Nephron (organoid): ENCODE measurements at regions not wholly inside any gene's neighbourhood (a gene's known extent, or its start where the extent isn't known, plus 50 kb on each side); places are given as distances from the start of the nearest gene placed in this dataset.

Source experiments
- H3K27ac Mint-ChIP-seq, 3 experiments: 2 replicates each; pipeline ENCODE4 v1.8.0; 2020; ENCODE audit warnings: mixed read lengths in 3 of 3, mild to moderate bottlenecking in 2 of 3, moderate library complexity in 1 of 3
- H3K27me3 Mint-ChIP-seq: 2 replicates; pipeline ENCODE4 v1.8.0; 2021; ENCODE audit warnings: low read depth, mild to moderate bottlenecking, moderate library complexity, mixed read lengths
- H3K36me3 Mint-ChIP-seq: 2 replicates; pipeline ENCODE4 v1.8.0; 2020; ENCODE audit warnings: low read depth, mixed read lengths
- H3K4me1 Mint-ChIP-seq: 2 replicates; pipeline ENCODE4 v1.8.0; 2020; ENCODE audit warnings: mixed read lengths
- H3K4me3 Mint-ChIP-seq, 3 experiments: 2 replicates each; pipeline ENCODE4 v1.8.0; 2020; ENCODE audit warnings: mild to moderate bottlenecking in 3 of 3, mixed read lengths in 3 of 3, moderate library complexity in 2 of 3
- H3K9me3 Mint-ChIP-seq: 2 replicates; pipeline ENCODE4 v1.8.0; 2020; ENCODE audit warnings: mixed read lengths
- CTCF ChIP-seq, 3 experiments: fragments of 200-600 bp; sonication (generic); IDR thresholded peaks; one replicate each; pipeline ENCODE4 v1.5.0; 2021; ENCODE audit warnings: antibody characterized with exemption in 3 of 3; ENCODE audit not compliant: unreplicated experiment in 3 of 3

GRCh38 chr2:3914241-3914640 is 210.9 kb downstream of the DCDC2C start:
- TF ChIP-seq CTCF (IDR thresholded peaks at IDR 0.05; ENCODE audit: unreplicated experiment in 3 of 3): no peak
- Mint-ChIP-seq H3K4me1 (peaks cover 14% of the 10 kb centered on the region), H3K36me3 (no peaks in the 10 kb centered on the region), H3K4me3 (no peak overlapping the region), H3K9me3 (peaks cover 14% of the 10 kb centered on the region), H3K27me3 (peaks cover 23% of the 10 kb centered on the region), H3K27ac (no peak overlapping the region)

GRCh38 chr2:3927031-3927430 is 223.7 kb downstream of the DCDC2C start:
- H3K36me3 Mint-ChIP-seq: no peaks in the 10 kb centered on the region
- no peak for TF ChIP-seq CTCF (IDR thresholded peaks at IDR 0.05; ENCODE audit: unreplicated experiment in 3 of 3)
- H3K4me1 Mint-ChIP-seq: no peaks in the 10 kb centered on the region
- H3K4me3 Mint-ChIP-seq: no peak overlapping the region
- H3K27ac Mint-ChIP-seq: no peak overlapping the region
- H3K9me3 Mint-ChIP-seq: peaks cover 2% of the 10 kb centered on the region
- peaks cover 7% of the 10 kb centered on the region for H3K27me3 Mint-ChIP-seq

GRCh38 chr2:3929374-3929773 is 226.0 kb downstream of the DCDC2C start:
- Mint-ChIP-seq H3K27ac (no peak overlapping the region), H3K9me3 (peaks cover 15% of the 10 kb centered on the region), H3K4me3 (no peak overlapping the region), H3K36me3 (no peaks in the 10 kb centered on the region), H3K4me1 (no peaks in the 10 kb centered on the region), H3K27me3 (no peaks in the 10 kb centered on the region)
- TF ChIP-seq CTCF (IDR thresholded peaks at IDR 0.05; ENCODE audit: unreplicated experiment in 3 of 3): no peak

- H3K36me3 Mint-ChIP-seq: no peaks in the 10 kb centered on the region
- no peak overlapping the region for H3K4me3 Mint-ChIP-seq
- no peak overlapping the region for H3K27ac Mint-ChIP-seq
- no peaks in the 10 kb centered on the region for H3K27me3 Mint-ChIP-seq
- H3K9me3 Mint-ChIP-seq: peaks cover 17% of the 10 kb centered on the region
- H3K4me1 Mint-ChIP-seq: no peaks in the 10 kb centered on the region
- no peak for TF ChIP-seq CTCF (IDR thresholded peaks at IDR 0.05; ENCODE audit: unreplicated experiment in 3 of 3)
Observed at GRCh38 chr2:3930246-3930645, 226.9 kb downstream of the DCDC2C start.

- no peak for TF ChIP-seq CTCF (IDR thresholded peaks at IDR 0.05; ENCODE audit: unreplicated experiment in 3 of 3)
- no peaks in the 10 kb centered on the region for H3K36me3 Mint-ChIP-seq
- H3K4me3 Mint-ChIP-seq: no peak overlapping the region
- peaks cover 32% of the 10 kb centered on the region for H3K9me3 Mint-ChIP-seq
- peaks cover 9% of the 10 kb centered on the region for H3K27me3 Mint-ChIP-seq
- no peak overlapping the region for H3K27ac Mint-ChIP-seq
- no peaks in the 10 kb centered on the region for H3K4me1 Mint-ChIP-seq
Observed at GRCh38 chr2:3940661-3941060, 237.3 kb downstream of the DCDC2C start.

- no peak for TF ChIP-seq CTCF (IDR thresholded peaks at IDR 0.05; ENCODE audit: unreplicated experiment in 3 of 3)
Observed at GRCh38 chr2:3942841-3943240, 239.5 kb downstream of the DCDC2C start.

More at GRCh38 chr2:3942841-3943240, 239.5 kb downstream of the DCDC2C start:
- Mint-ChIP-seq H3K4me3 (no peak overlapping the region), H3K36me3 (no peaks in the 10 kb centered on the region), H3K27ac (no peak overlapping the region), H3K27me3 (peaks cover 8% of the 10 kb centered on the region), H3K9me3 (peaks cover 21% of the 10 kb centered on the region), H3K4me1 (no peaks in the 10 kb centered on the region)
